BJ (cell line): ENCODE measurements at regions not wholly inside any gene's neighbourhood (a gene's known extent, or its start where the extent isn't known, plus 50 kb on each side); places are given as distances from the start of the nearest gene placed in this dataset.
"Not testable (repeated sequence)": the region's sequence is repeated elsewhere in the genome, so short reads cannot be mapped to it uniquely, and the experiment has no call there.

ENCODE experiments used
- CTCF ChIA-PET: fragments of 350-600 bp; formaldehyde crosslinking; extraction: SDS; loops from one replicate; lab custom pipeline; 2021; ENCODE audit warnings: antibody characterized with exemption, inconsistent platforms; lab: Yijun Ruan, JAX
- POLR2A ChIA-PET: fragments of 300-600 bp; sonication (Branson Sonifier 250); formaldehyde crosslinking; extraction: SDS; loops from one replicate; lab custom pipeline; 2021; ENCODE audit warnings: antibody characterized with exemption; lab: Charles Lee
- DNase-seq: peaks from one replicate; pipeline ENCODE4 v3.0.0-alpha.2; 2011; ENCODE audit warnings: low read depth
- H3K27me3 ChIP-seq: 2 replicates; pipeline ENCODE4 v1.6.0; 2011; ENCODE audit warnings: low read length; ENCODE audit not compliant: control insufficient read depth, insufficient read depth
- H3K36me3 ChIP-seq: 2 replicates; pipeline ENCODE4 v1.5.1; 2011; ENCODE audit warnings: low read length; ENCODE audit not compliant: control insufficient read depth, insufficient read depth
- H3K4me3 ChIP-seq: 2 replicates; pipeline ENCODE4 v1.5.1; 2011; ENCODE audit warnings: low read depth, mild to moderate bottlenecking, control low read depth, low read length
- TF ChIP-seq, protein P1 (sequence below): IDR thresholded peaks from 2 replicates; pipeline ENCODE4 v1.5.1; 2011; ENCODE audit warnings: low read depth, mild to moderate bottlenecking, control low read depth, inconsistent platforms, low read length, moderate library complexity; ENCODE audit not compliant: insufficient read depth

- Histone ChIP-seq H3K27me3 (no peaks in the 10 kb centered on the region), H3K4me3 (no peak overlapping the region), H3K36me3 (no peaks in the 10 kb centered on the region)
- no peak for DNase-seq
- TF ChIP-seq, protein P1, sequence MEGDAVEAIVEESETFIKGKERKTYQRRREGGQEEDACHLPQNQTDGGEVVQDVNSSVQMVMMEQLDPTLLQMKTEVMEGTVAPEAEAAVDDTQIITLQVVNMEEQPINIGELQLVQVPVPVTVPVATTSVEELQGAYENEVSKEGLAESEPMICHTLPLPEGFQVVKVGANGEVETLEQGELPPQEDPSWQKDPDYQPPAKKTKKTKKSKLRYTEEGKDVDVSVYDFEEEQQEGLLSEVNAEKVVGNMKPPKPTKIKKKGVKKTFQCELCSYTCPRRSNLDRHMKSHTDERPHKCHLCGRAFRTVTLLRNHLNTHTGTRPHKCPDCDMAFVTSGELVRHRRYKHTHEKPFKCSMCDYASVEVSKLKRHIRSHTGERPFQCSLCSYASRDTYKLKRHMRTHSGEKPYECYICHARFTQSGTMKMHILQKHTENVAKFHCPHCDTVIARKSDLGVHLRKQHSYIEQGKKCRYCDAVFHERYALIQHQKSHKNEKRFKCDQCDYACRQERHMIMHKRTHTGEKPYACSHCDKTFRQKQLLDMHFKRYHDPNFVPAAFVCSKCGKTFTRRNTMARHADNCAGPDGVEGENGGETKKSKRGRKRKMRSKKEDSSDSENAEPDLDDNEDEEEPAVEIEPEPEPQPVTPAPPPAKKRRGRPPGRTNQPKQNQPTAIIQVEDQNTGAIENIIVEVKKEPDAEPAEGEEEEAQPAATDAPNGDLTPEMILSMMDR: no peak
- ChIA-PET POLR2A (no interaction called here), CTCF (no interaction called here)
Measured at GRCh38 chr1:79235301-79236002, 228.9 kb upstream of the ADGRL4 start.

DNA sequence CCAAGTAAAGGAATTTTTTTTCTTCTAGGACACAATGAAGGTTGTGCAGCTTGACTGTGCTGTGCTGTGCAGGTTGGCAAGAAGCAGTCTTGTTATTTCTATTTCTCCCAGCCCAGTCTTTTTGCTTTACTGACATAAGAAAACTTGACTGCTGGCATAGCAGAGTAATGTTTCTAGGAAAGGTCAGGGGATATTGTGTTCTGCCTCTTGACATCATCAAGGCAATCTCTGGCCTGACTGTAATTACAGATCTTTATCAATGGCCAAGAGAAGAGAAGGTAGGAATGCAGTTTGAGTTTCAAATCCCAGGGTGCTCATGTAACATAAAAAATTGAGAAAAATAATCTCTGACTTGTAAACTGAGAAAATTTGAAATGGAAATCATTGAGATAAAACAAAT, 226.3 kb upstream of the ADGRL4 start:
- TF ChIP-seq, protein P1: no peak
- Histone ChIP-seq H3K4me3 (no peak overlapping the region), H3K36me3 (no peaks in the 10 kb centered on the region), H3K27me3 (no peaks in the 10 kb centered on the region)
- DNase-seq: no peak
- ChIA-PET POLR2A (no interaction called here), CTCF (no interaction called here)

- H3K36me3 ChIP-seq, CTCF ChIA-PET, H3K4me3 ChIP-seq, H3K27me3 ChIP-seq, DNase-seq, POLR2A ChIA-PET: not testable (repeated sequence)
Measured at GRCh38 chr1:79230751-79231150, 224.2 kb upstream of the ADGRL4 start.

GRCh38 chr1:79226963-79227362, 220.4 kb upstream of the ADGRL4 start:
- TF ChIP-seq, protein P1: no peak
- ChIA-PET POLR2A (no interaction called here), CTCF (interaction anchor here (1.1 kb wide), 1 partner anchor 17 kb away, joined by 5 read pairs; no protein-coding TSS in a partner anchor)
- H3K27me3 ChIP-seq: no peaks in the 10 kb centered on the region
- no peak overlapping the region for H3K4me3 ChIP-seq
- DNase-seq: no peak
- H3K36me3 ChIP-seq: no peaks in the 10 kb centered on the region

DNA sequence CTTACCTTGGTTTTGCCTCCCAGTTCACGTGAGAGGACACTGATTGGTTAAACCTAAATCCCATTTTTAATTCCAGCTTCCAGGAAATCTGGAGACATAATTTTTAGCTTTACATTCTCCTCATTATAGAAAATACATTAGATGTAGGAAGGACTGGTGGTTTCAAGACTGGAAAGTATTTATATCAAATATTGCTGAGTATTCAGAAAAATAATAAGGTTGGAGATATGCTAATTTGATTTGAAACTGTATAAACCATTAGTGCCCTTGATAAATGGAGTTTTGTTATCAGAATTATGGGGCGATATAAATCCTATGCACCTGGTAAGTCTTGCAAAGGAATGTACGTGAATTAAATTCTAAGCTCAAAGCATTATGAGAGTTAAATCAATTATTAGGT, 218.0 kb upstream of the ADGRL4 start:
- no peak for DNase-seq
- no peak overlapping the region for H3K4me3 ChIP-seq
- TF ChIP-seq, protein P1: no peak
- H3K36me3 ChIP-seq: no peaks in the 10 kb centered on the region
- CTCF ChIA-PET: interaction anchor here (1.1 kb wide), 1 partner anchor 15 kb away, joined by 3 read pairs; no protein-coding TSS in a partner anchor
- H3K27me3 ChIP-seq: no peaks in the 10 kb centered on the region
- POLR2A ChIA-PET: no interaction called here

DNA sequence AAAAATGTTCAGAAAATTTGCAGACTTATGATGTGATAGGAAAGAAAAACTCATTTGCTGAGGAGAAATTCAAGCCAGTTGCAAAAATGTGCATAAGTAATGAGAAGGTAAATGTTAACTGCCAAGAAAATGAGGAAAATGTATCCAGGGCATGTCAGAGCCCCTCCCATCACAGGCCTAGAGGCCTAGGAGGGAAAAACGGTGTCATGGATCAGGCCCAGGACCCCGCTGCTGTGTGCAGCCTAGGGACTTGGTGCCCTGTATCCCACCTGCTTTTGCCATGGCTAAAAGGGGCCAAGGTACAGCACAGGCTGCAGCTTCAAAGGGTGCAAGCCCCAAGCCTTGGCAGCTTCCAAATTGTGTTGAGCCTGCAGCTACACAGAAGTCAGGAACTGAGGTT, 214.0 kb upstream of the ADGRL4 start:
- TF ChIP-seq, protein P1: no peak
- CTCF ChIA-PET: no interaction called here
- no peak for DNase-seq
- no peaks in the 10 kb centered on the region for H3K27me3 ChIP-seq
- POLR2A ChIA-PET: no interaction called here
- H3K36me3 ChIP-seq: no peaks in the 10 kb centered on the region
- H3K4me3 ChIP-seq: no peak overlapping the region
